ENCODE measurements at regions not wholly inside any gene's neighbourhood (a gene's known extent, or its start where the extent isn't known, plus 50 kb on each side); places are given as distances from the start of the nearest gene placed in this dataset.

DNA sequence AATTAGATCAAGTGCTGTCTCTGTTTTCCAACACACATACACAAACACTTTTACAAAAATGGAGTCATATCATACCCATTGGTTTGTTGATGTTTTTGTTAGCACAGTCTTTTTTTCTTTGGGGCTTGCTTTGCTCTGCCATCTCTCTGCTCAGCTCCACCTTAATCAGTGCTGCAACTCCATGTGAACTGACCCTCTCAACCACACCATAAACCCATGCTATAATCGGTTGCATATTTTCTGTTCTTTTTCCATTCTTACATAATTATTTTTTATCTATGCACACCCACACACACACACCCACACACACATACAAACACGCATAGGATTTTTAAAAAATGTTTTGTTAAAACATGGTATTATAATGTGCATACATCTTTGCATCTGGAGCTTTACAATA lies 91.0 kb upstream of the CDH13 start (continued):
- TF ChIP-seq, protein P1, sequence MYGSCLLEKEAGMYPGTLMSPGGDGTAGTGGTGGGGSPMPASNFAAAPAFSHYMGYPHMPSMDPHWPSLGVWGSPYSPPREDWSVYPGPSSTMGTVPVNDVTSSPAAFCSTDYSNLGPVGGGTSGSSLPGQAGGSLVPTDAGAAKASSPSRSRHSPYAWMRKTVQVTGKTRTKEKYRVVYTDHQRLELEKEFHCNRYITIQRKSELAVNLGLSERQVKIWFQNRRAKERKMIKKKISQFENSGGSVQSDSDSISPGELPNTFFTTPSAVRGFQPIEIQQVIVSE (CRISPR knock-in tag; IDR thresholded peaks at IDR 0.05; ENCODE audit: borderline replicate concordance) = no peak
- TF ChIP-seq JUN (CRISPR knock-in tag; IDR thresholded peaks at IDR 0.05) = no peak

DNA sequence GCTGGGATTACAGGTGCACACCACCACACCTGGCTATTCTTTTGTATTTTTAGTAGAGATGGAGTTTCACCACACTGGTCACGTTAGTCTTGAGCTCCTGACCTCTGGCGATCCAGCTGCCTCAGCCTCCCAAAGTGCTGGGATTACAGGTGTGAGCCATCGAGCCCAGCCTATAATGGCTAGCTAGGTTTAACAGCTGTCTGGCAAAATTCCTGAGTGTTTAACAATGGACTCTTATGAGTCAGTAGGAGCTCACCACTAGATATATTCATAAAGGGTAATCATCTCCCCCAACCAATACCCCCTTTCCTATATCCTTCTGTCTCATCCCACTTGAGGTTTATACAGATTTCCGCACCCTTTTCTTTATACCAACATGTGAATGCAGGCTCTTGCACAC lies 91.5 kb upstream of the CDH13 start:
- CTCF ChIA-PET = no interaction called here
- POLR2A ChIA-PET = no interaction called here
- no peak overlapping the region for H3K4me3 Mint-ChIP-seq
- ATAC-seq (no peak), DNase-seq (ENCODE audit: low spot score) (no peak)
- 0 out of 2 replicates have a peak, but pooled peaks cover 3% of the 10 kb centered on the region for H3K4me1 Mint-ChIP-seq
- H3K27me3 Mint-ChIP-seq (ENCODE audit: low read depth) = no peaks in the 10 kb centered on the region
- H3K9me3 Mint-ChIP-seq = peaks cover 15% of the 10 kb centered on the region
- no peaks in the 10 kb centered on the region for H3K36me3 Mint-ChIP-seq
- no peak overlapping the region for H3K27ac Mint-ChIP-seq
- TF ChIP-seq, protein P2, sequence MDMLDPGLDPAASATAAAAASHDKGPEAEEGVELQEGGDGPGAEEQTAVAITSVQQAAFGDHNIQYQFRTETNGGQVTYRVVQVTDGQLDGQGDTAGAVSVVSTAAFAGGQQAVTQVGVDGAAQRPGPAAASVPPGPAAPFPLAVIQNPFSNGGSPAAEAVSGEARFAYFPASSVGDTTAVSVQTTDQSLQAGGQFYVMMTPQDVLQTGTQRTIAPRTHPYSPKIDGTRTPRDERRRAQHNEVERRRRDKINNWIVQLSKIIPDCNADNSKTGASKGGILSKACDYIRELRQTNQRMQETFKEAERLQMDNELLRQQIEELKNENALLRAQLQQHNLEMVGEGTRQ (CRISPR knock-in tag; IDR thresholded peaks at IDR 0.05) = no peak
- TF ChIP-seq FOXP1 (CRISPR knock-in tag; IDR thresholded peaks at IDR 0.05; ENCODE audit: borderline replicate concordance) (no peak), JUN (CRISPR knock-in tag; IDR thresholded peaks at IDR 0.05) (no peak), NR1H2 (CRISPR knock-in tag; IDR thresholded peaks at IDR 0.05) (no peak), FOXJ3 (CRISPR knock-in tag; IDR thresholded peaks at IDR 0.05; ENCODE audit: borderline replicate concordance) (no peak), GRHL2 (CRISPR knock-in tag; IDR thresholded peaks at IDR 0.05; ENCODE audit: insufficient replicate concordance, severe bottlenecking) (no peak), OVOL2 (CRISPR knock-in tag; IDR thresholded peaks at IDR 0.05; ENCODE audit: borderline replicate concordance) (no peak), ZNF121 (CRISPR knock-in tag; IDR thresholded peaks at IDR 0.05) (no peak), CREM (CRISPR knock-in tag; IDR thresholded peaks at IDR 0.05) (no peak)
- TF ChIP-seq, protein P1 (CRISPR knock-in tag; IDR thresholded peaks at IDR 0.05; ENCODE audit: borderline replicate concordance) = no peak
- TF ChIP-seq, protein P3, sequence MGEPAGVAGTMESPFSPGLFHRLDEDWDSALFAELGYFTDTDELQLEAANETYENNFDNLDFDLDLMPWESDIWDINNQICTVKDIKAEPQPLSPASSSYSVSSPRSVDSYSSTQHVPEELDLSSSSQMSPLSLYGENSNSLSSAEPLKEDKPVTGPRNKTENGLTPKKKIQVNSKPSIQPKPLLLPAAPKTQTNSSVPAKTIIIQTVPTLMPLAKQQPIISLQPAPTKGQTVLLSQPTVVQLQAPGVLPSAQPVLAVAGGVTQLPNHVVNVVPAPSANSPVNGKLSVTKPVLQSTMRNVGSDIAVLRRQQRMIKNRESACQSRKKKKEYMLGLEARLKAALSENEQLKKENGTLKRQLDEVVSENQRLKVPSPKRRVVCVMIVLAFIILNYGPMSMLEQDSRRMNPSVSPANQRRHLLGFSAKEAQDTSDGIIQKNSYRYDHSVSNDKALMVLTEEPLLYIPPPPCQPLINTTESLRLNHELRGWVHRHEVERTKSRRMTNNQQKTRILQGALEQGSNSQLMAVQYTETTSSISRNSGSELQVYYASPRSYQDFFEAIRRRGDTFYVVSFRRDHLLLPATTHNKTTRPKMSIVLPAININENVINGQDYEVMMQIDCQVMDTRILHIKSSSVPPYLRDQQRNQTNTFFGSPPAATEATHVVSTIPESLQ (CRISPR knock-in tag; IDR thresholded peaks at IDR 0.05) = no peak
- TF ChIP-seq, protein P4, sequence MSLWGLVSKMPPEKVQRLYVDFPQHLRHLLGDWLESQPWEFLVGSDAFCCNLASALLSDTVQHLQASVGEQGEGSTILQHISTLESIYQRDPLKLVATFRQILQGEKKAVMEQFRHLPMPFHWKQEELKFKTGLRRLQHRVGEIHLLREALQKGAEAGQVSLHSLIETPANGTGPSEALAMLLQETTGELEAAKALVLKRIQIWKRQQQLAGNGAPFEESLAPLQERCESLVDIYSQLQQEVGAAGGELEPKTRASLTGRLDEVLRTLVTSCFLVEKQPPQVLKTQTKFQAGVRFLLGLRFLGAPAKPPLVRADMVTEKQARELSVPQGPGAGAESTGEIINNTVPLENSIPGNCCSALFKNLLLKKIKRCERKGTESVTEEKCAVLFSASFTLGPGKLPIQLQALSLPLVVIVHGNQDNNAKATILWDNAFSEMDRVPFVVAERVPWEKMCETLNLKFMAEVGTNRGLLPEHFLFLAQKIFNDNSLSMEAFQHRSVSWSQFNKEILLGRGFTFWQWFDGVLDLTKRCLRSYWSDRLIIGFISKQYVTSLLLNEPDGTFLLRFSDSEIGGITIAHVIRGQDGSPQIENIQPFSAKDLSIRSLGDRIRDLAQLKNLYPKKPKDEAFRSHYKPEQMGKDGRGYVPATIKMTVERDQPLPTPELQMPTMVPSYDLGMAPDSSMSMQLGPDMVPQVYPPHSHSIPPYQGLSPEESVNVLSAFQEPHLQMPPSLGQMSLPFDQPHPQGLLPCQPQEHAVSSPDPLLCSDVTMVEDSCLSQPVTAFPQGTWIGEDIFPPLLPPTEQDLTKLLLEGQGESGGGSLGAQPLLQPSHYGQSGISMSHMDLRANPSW (CRISPR knock-in tag; conservative IDR thresholded peaks at IDR 0.05; ENCODE audit: low read depth) = no peak

DNA sequence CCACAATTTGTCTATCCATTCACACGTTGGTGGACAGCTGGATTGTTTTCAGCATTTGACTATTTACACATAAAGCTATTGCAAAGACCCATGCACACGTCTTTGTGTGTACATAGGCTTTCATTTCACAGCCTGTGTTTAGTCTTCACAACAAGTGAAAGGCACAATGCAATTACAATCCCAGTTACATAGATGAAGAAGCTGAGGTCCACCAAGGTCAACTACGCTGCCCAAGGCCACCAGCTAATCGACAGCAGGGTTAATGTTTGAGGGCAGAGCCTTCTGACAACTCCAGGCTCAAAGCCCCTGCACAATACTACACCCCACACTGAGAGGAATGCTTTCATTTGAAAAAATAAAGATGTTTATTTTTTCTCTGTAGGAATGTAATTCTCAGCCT lies 93.6 kb upstream of the CDH13 start:
- Mint-ChIP-seq H3K4me3 (no peak overlapping the region), H3K27me3 (ENCODE audit: low read depth) (no peaks in the 10 kb centered on the region), H3K27ac (no peak overlapping the region), H3K36me3 (no peaks in the 10 kb centered on the region), H3K9me3 (peaks cover 25% of the 10 kb centered on the region), H3K4me1 (no peaks in the 10 kb centered on the region)
- no peak for ATAC-seq
- ChIA-PET CTCF (interaction anchor here (1.2 kb wide), 1 partner anchor 353 kb away, joined by 3 read pairs; no protein-coding TSS in a partner anchor), POLR2A (no interaction called here)
- no peak for DNase-seq (ENCODE audit: low spot score)
- TF ChIP-seq, protein P5, sequence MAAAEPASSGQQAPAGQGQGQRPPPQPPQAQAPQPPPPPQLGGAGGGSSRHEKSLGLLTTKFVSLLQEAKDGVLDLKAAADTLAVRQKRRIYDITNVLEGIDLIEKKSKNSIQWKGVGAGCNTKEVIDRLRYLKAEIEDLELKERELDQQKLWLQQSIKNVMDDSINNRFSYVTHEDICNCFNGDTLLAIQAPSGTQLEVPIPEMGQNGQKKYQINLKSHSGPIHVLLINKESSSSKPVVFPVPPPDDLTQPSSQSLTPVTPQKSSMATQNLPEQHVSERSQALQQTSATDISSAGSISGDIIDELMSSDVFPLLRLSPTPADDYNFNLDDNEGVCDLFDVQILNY (CRISPR knock-in tag; IDR thresholded peaks at IDR 0.05) = no peak
- TF ChIP-seq ZNF423 (CRISPR knock-in tag; IDR thresholded peaks at IDR 0.05) (no peak), CBFB (CRISPR knock-in tag; IDR thresholded peaks at IDR 0.05; ENCODE audit: low read depth) (no peak), ELF4 (CRISPR knock-in tag; IDR thresholded peaks at IDR 0.05; ENCODE audit: low read depth) (no peak)
- TF ChIP-seq, protein P6, sequence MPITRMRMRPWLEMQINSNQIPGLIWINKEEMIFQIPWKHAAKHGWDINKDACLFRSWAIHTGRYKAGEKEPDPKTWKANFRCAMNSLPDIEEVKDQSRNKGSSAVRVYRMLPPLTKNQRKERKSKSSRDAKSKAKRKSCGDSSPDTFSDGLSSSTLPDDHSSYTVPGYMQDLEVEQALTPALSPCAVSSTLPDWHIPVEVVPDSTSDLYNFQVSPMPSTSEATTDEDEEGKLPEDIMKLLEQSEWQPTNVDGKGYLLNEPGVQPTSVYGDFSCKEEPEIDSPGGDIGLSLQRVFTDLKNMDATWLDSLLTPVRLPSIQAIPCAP (CRISPR knock-in tag; IDR thresholded peaks at IDR 0.05) = no peak
- TF ChIP-seq, protein P4 (CRISPR knock-in tag; conservative IDR thresholded peaks at IDR 0.05; ENCODE audit: low read depth) = no peak
- TF ChIP-seq, protein P7, sequence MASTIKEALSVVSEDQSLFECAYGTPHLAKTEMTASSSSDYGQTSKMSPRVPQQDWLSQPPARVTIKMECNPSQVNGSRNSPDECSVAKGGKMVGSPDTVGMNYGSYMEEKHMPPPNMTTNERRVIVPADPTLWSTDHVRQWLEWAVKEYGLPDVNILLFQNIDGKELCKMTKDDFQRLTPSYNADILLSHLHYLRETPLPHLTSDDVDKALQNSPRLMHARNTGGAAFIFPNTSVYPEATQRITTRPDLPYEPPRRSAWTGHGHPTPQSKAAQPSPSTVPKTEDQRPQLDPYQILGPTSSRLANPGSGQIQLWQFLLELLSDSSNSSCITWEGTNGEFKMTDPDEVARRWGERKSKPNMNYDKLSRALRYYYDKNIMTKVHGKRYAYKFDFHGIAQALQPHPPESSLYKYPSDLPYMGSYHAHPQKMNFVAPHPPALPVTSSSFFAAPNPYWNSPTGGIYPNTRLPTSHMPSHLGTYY (CRISPR knock-in tag; IDR thresholded peaks at IDR 0.05) = no peak
